GM19455 (cell line): ENCODE measurements at regions not wholly inside any gene's neighbourhood (a gene's known extent, or its start where the extent isn't known, plus 50 kb on each side); places are given as distances from the start of the nearest gene placed in this dataset.

Experiments
- ATAC-seq: cut with Tn5 transposase; IDR thresholded peaks from one replicate; pipeline ENCODE4 v1.9.1; 2021; ENCODE audit not compliant: unreplicated experiment

- ATAC-seq, result no peak
Measured at GRCh38 chr10:1858547-1858946, 121.2 kb upstream of the ADARB2 start.

- no peak for ATAC-seq
Measured at GRCh38 chr10:1858048-1858447, 120.7 kb upstream of the ADARB2 start.

GRCh38 chr10:1855911-1856310 lies 118.6 kb upstream of the ADARB2 start:
- no peak for ATAC-seq

- no peak for ATAC-seq
Measured at GRCh38 chr10:1854271-1854670, 116.9 kb upstream of the ADARB2 start.

GRCh38 chr10:1853801-1854200 lies 116.5 kb upstream of the ADARB2 start:
- no peak for ATAC-seq

GRCh38 chr10:1852841-1853240 lies 115.5 kb upstream of the ADARB2 start:
- no peak for ATAC-seq

GRCh38 chr10:1851762-1852161 lies 114.4 kb upstream of the ADARB2 start:
- ATAC-seq, result no peak

- no peak for ATAC-seq
Measured at GRCh38 chr10:1850971-1851527, 113.7 kb upstream of the ADARB2 start.

- no peak for ATAC-seq
Measured at GRCh38 chr10:1847361-1847760, 110.0 kb upstream of the ADARB2 start.

GRCh38 chr10:1846032-1846431 lies 108.7 kb upstream of the ADARB2 start:
- ATAC-seq, result no peak

GRCh38 chr10:1841759-1842158 lies 104.4 kb upstream of the ADARB2 start:
- no peak for ATAC-seq

GRCh38 chr10:1829712-1830111 lies 92.4 kb upstream of the ADARB2 start:
- no peak for ATAC-seq

GRCh38 chr10:1824928-1825327 lies 87.6 kb upstream of the ADARB2 start:
- ATAC-seq, result no peak

GRCh38 chr10:1814556-1814955 lies 77.2 kb upstream of the ADARB2 start:
- ATAC-seq, result no peak

GRCh38 chr10:1809139-1809741 lies 71.9 kb upstream of the ADARB2 start:
- ATAC-seq, result no peak

- no peak for ATAC-seq
Measured at GRCh38 chr10:1807924-1808323, 70.6 kb upstream of the ADARB2 start.

GRCh38 chr10:1807196-1807595 lies 69.9 kb upstream of the ADARB2 start:
- ATAC-seq, result no peak

GRCh38 chr10:1802413-1802812 lies 65.1 kb upstream of the ADARB2 start:
- ATAC-seq, result no peak

- no peak for ATAC-seq
Measured at GRCh38 chr10:1788401-1788800, 51.1 kb upstream of the ADARB2 start.
